Transverse colon (tissue), 4 donors: ENCODE measurements at regions not wholly inside any gene's neighbourhood (a gene's known extent, or its start where the extent isn't known, plus 50 kb on each side); places are given as distances from the start of the nearest gene placed in this dataset.
"Not testable (repeated sequence)": the region's sequence is repeated elsewhere in the genome, so short reads cannot be mapped to it uniquely, and the experiment has no call there.

Source experiments
- DNase-seq: peaks from one replicate; pipeline ENCODE4 v3.0.0-alpha.2; 2019
- H3K27ac ChIP-seq, 4 donors: fragments of 200-600 bp; sonication (generic); 2 replicates each; pipeline ENCODE4 v1.5.1; 2016 to 2018; ENCODE audit warnings: inconsistent platforms in 4 of 4
- H3K27me3 ChIP-seq: fragments of 200-600 bp; sonication (generic); 2 replicates; pipeline ENCODE4 v1.5.1; 2017; ENCODE audit warnings: inconsistent platforms
- H3K36me3 ChIP-seq, 4 donors: fragments of 200-600 bp; sonication (generic); 2 replicates each; pipeline ENCODE4 v1.5.1; 2017 to 2019; ENCODE audit warnings: inconsistent platforms in 4 of 4
- H3K4me1 ChIP-seq, 4 donors: fragments of 200-600 bp; sonication (generic); 2 replicates each; pipeline ENCODE4 v1.5.1; 2017 to 2020; ENCODE audit warnings: inconsistent platforms in 4 of 4
- H3K4me3 ChIP-seq, 4 donors: fragments of 200-600 bp; sonication (generic); 1 replicate in 1 of 4; 2 replicates in 3 of 4; pipeline versions ENCODE4 v1.5.1 to v1.6.1; 2017 to 2019; ENCODE audit warnings: inconsistent platforms in 4 of 4
- H3K9me3 ChIP-seq, 2 donors: fragments of 200-600 bp; sonication (generic); 2 replicates each; pipeline ENCODE4 v1.5.1; 2017 to 2019; ENCODE audit warnings: inconsistent platforms in 2 of 2
- EP300 ChIP-seq: sonication (generic); formaldehyde crosslinking; IDR thresholded peaks from one replicate; pipeline ENCODE4 v1.6.1; 2017; ENCODE audit warnings: antibody characterized with exemption, low read depth
- POLR2A ChIP-seq: fragments of 450-650 bp; IDR thresholded peaks from one replicate; pipeline ENCODE4 v1.6.1; 2016; ENCODE audit warnings: antibody characterized with exemption, mild to moderate bottlenecking, moderate library complexity
- POLR2AphosphoS5 ChIP-seq, 3 donors: sonication (generic); formaldehyde crosslinking; IDR thresholded peaks; one replicate each; pipeline ENCODE4 v1.6.1; 2016; ENCODE audit warnings: antibody characterized with exemption in 3 of 3
- WGBS, 2 donors: methylation state at CpG; one replicate each; pipeline ENCODE4 v1.1.5; 2018; ENCODE audit warnings: low coverage in 1 of 2; 5-methylcytosine and 5-hydroxymethylcytosine counted together
- in situ Hi-C, 4 donors: fragments of 200-750 bp; cut with MboI; loops; one replicate each; pipeline versions ENCODE4 v1.15.0 to v1.15.1; 2017; ENCODE audit warnings: low sequenced_read_pairs in 3 of 4, low pct_ligation_motif_present in 1 of 4, low pct_unique_long_range_greater_than_20kb in 1 of 4
- intact Hi-C: fragments of 100-400 bp; cut with DNase I; formaldehyde crosslinking; loops from one replicate; pipeline ENCODE4 v1.15.1; 2023; ENCODE audit warnings: low total_unique reads
- TF ChIP-seq, protein P1 (sequence below), 5 experiments: fragments of 200-600 bp in 3 of 5; fragments of 450-650 bp in 2 of 5; sonication (generic) in 3 of 5; IDR thresholded peaks; 1 replicate in 2 of 5; 2 replicates in 3 of 5; pipeline ENCODE4 v1.5.1; 2016 to 2017; ENCODE audit warnings: antibody characterized with exemption in 5 of 5, inconsistent platforms in 3 of 5, mild to moderate bottlenecking in 2 of 5, moderate library complexity in 1 of 5

DNA sequence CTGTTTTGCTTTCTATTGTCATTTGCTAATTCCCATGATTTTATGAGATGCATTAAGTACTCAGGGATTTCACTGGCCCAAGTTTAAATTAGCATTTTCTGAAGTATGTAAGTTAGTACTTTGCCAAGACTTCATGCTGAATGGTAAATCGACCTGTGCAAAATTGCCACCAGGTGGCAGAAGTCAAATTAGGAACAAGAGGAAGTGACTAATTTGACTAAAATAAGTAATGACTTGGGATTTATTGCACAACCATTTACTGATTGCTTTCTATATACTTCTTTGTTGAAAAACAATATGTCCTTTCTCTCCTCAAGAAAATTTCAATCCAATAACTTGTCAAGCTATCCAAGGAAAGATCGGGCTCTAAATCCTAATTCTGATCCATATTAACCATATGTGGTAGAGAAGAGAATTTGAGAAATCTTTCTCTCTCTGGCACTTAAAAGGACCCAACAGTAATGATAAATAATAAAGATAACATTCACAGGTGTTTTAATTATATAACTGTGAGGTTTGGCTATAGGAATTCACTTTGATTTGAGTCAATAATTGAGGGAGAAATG, 253.7 kb upstream of the CHORDC1 start:
- Histone ChIP-seq H3K27ac (no peak overlapping the region), H3K4me3 (no peak overlapping the region), H3K27me3 (no peaks in the 10 kb centered on the region), H3K9me3 (no peaks in the 10 kb centered on the region), H3K36me3 (no peaks in the 10 kb centered on the region), H3K4me1 (no peaks in the 10 kb centered on the region)
- 42 to 43% methylated on average over 2 of the region's 2 CpGs for WGBS, 2 donors
- no peak for DNase-seq
- intact Hi-C loops = no loop called here
- TF ChIP-seq, protein P1, sequence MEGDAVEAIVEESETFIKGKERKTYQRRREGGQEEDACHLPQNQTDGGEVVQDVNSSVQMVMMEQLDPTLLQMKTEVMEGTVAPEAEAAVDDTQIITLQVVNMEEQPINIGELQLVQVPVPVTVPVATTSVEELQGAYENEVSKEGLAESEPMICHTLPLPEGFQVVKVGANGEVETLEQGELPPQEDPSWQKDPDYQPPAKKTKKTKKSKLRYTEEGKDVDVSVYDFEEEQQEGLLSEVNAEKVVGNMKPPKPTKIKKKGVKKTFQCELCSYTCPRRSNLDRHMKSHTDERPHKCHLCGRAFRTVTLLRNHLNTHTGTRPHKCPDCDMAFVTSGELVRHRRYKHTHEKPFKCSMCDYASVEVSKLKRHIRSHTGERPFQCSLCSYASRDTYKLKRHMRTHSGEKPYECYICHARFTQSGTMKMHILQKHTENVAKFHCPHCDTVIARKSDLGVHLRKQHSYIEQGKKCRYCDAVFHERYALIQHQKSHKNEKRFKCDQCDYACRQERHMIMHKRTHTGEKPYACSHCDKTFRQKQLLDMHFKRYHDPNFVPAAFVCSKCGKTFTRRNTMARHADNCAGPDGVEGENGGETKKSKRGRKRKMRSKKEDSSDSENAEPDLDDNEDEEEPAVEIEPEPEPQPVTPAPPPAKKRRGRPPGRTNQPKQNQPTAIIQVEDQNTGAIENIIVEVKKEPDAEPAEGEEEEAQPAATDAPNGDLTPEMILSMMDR (IDR thresholded peaks at IDR 0.05) = peak in 1 of 5 experiments; percentile 5
- TF ChIP-seq POLR2AphosphoS5 (IDR thresholded peaks at IDR 0.05) = no peak
- in situ Hi-C loops = no loop called here

DNA sequence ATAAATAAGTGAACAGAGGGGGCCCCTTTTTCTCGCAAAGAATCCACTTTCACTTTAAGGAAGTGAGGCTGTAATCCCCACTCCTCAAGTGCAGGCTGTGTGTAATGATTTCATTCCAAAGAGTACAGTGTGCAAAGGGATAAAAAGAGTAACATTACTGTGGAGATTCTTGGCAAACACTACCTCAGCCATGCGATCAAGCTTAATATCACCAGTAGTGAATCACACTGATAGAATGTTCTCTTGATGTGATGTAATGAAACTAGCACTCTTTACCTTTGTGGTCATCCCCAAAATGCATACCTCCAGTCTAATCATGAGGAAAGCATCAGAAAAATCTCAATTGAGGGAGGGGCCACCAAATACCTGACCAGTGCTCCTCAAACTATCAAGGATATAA, 246.1 kb upstream of the CHORDC1 start:
- Histone ChIP-seq H3K27ac (no peak overlapping the region), H3K4me1 (no peaks in the 10 kb centered on the region), H3K27me3 (no peaks in the 10 kb centered on the region), H3K9me3 (no peaks in the 10 kb centered on the region), H3K4me3 (no peak overlapping the region), H3K36me3 (no peaks in the 10 kb centered on the region)
- 28 to 56% methylated on average over 2 of the region's 2 CpGs for WGBS, 2 donors
- intact Hi-C loops (no loop called here), in situ Hi-C loops (no loop called here)
- TF ChIP-seq POLR2A (no peak), EP300 (no peak), POLR2AphosphoS5 (IDR thresholded peaks at IDR 0.05) (no peak)
- TF ChIP-seq, protein P1 (IDR thresholded peaks at IDR 0.05) = no peak
- DNase-seq = no peak

DNA sequence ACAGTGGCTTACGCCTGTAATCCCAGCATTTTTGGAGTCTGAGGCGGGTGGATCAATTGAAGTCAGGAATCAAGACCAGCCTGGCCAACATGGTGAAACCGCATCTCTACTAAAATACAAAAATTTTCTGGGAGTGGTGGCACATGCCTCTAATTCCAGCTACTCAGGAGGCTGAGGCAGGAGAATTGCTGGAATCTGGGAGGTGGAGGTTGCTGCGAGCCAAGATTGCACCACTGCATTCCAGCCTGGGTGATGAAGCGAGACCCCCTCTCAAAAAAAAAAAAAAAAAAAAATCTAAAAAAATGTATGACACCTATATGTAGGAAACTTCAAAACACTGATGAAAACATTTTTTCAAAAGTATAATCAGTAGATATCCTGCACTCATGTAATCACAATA, 242.7 kb upstream of the CHORDC1 start:
- Histone ChIP-seq H3K9me3 (no peaks in the 10 kb centered on the region), H3K4me1 (no peaks in the 10 kb centered on the region), H3K27me3 (no peaks in the 10 kb centered on the region), H3K36me3 (no peaks in the 10 kb centered on the region), H3K27ac (no peak overlapping the region), H3K4me3 (no peak overlapping the region)
- in situ Hi-C loops = no loop called here
- 89 to 100% methylated on average over 2 to 5 of the region's 5 CpGs for WGBS, 2 donors
- DNase-seq = no peak
- no peak for TF ChIP-seq POLR2A
- intact Hi-C loops = no loop called here

DNA sequence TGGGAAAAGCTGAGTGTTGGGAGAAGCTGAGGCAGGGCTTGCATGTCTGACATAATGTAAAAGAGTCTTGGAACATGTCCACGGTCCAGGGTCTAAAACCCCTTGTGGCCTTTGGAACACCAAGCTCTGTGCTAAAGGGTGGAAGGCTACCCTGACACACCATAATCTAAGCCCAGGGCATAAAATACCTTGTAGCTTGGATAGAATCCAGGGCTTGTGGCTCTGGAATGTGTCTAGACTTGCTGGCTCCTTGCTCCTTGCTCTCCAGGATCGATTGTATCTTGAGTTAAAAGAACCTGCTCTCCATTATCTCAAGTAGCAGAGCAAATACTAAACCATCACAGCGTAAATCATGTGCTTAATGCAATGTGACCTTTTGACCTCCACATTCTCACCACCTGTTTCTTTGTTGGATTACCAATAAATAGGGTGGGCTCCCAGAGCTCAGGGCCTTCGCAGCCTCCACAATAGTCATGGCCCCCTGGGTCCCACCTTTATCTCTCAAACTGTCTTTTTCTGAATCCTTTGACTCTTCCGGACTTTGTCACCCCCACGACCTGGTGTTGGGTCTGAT, 232.6 kb upstream of the CHORDC1 start:
- H3K36me3 ChIP-seq, in situ Hi-C loops, intact Hi-C loops, H3K4me3 ChIP-seq, H3K4me1 ChIP-seq, H3K27ac ChIP-seq, H3K27me3 ChIP-seq, DNase-seq, H3K9me3 ChIP-seq: not testable (repeated sequence)
- 40 to 50% methylated on average over 5 to 6 of the region's 6 CpGs for WGBS, 2 donors

DNA sequence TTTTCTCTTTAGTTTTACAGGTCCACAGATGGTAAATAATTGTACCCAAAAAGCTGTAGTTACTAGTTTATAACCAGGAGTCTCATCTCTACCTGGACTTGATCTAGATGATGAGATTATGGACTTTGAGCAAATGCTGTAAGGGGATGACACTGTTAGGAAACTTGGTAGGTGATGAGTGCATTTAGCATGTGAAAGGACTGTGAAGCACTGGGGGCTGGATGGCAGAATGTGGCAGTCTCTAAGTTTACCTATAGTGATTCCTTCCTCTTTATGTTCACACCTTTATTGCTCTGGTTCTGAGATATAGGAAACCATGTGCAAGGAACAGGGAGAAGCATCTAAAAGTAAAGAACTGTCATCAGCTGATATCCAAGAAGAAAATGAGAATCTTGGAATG, 230.7 kb upstream of the CHORDC1 start:
- Histone ChIP-seq H3K27ac (no peak overlapping the region), H3K36me3 (no peaks in the 10 kb centered on the region), H3K27me3 (no peaks in the 10 kb centered on the region), H3K9me3 (no peaks in the 10 kb centered on the region), H3K4me3 (no peak overlapping the region), H3K4me1 (no peaks in the 10 kb centered on the region)
- DNase-seq = no peak
- intact Hi-C loops = no loop called here
- in situ Hi-C loops = no loop called here
- TF ChIP-seq, protein P1 (IDR thresholded peaks at IDR 0.05) = no peak
- TF ChIP-seq POLR2A = no peak
- TF ChIP-seq POLR2AphosphoS5 (IDR thresholded peaks at IDR 0.05) = no peak
- no peak for TF ChIP-seq EP300
